K562 (cell line): ENCODE measurements at regions not wholly inside any gene's neighbourhood (a gene's known extent, or its start where the extent isn't known, plus 50 kb on each side); places are given as distances from the start of the nearest gene placed in this dataset.

Experiments used
- ATAC-seq: fragments of 200-7000 bp; cut with Tn5 transposase; 3 replicates; pipeline ENCODE4 v1.9.1; 2020; ENCODE audit warnings: moderate library complexity
- BruUV-seq: library from RNA; stranded (reverse); fragments of 400-500 nt; replicated peaks from 2 replicates; lab custom pipeline; 2021; lab: Mats Ljungman, UMichigan
- CTCF ChIA-PET: fragments of 300-600 bp; formaldehyde crosslinking; extraction: SDS; loops from one replicate; lab custom pipeline; 2021; ENCODE audit warnings: low intra/inter-chr PET ratio; lab: Yijun Ruan, JAX
- POLR2A ChIA-PET: fragments of 300-600, 350-650 bp; sonication (Branson Sonifier 250); formaldehyde crosslinking; extraction: SDS; loops from one replicate; lab custom pipeline; 2021; ENCODE audit warnings: antibody characterized with exemption, inconsistent platforms; lab: Yijun Ruan, JAX
- DNase-seq, 4 experiments: peaks; one replicate each; pipeline versions ENCODE4 v3.0.0 to v3.0.0-alpha.2; 2011 to 2018; ENCODE audit warnings: low spot score in 3 of 4, mixed read lengths in 3 of 4; ENCODE audit errors: extremely low read depth in 1 of 4
- FAIRE-seq: peaks from 2 replicates; lab custom pipeline; 2011; peaks lifted over from hg19 to GRCh38; lab: Jason Lieb, UNC
- H2AFZ ChIP-seq: 2 replicates; pipeline ENCODE4 v1.6.0; 2011; ENCODE audit warnings: low read depth, low read length, control low read depth, inconsistent platforms
- H3K27ac ChIP-seq: fragments of 200-600 bp; 3 replicates; pipeline ENCODE4 v1.8.0; 2011; ENCODE audit warnings: low read depth, mild to moderate bottlenecking, control low read depth, inconsistent platforms, low read length, moderate library complexity, mixed read lengths; ENCODE audit errors: extremely low read depth
- H3K27me3 ChIP-seq, 2 experiments: fragments of 300-600 bp in 1 of 2; 2 replicates in 1 of 2; 3 replicates in 1 of 2; pipeline versions ENCODE4 v1.6.0 to v1.8.0; 2011; ENCODE audit warnings: inconsistent platforms in 2 of 2, low read length in 2 of 2, mild to moderate bottlenecking in 1 of 2, mixed read lengths in 1 of 2, moderate library complexity in 1 of 2; ENCODE audit not compliant: control insufficient read depth in 2 of 2, insufficient read depth in 2 of 2
- H3K36me3 ChIP-seq: fragments of 300-600 bp; 3 replicates; pipeline ENCODE4 v1.8.0; 2011; ENCODE audit warnings: mild to moderate bottlenecking, low read length, inconsistent platforms; ENCODE audit not compliant: control insufficient read depth, insufficient read depth
- H3K4me1 ChIP-seq, 2 experiments: fragments of 200-600 bp in 1 of 2; replicated peaks in 1 of 2; 2 replicates in 1 of 2; 3 replicates in 1 of 2; pipeline versions ENCODE4 v1.5.1 to v1.8.0; 2011; ENCODE audit warnings: inconsistent platforms in 2 of 2, low read length in 2 of 2, mild to moderate bottlenecking in 1 of 2, mixed read lengths in 1 of 2, moderate library complexity in 1 of 2; ENCODE audit not compliant: control insufficient read depth in 2 of 2, insufficient read depth in 2 of 2
- H3K4me2 ChIP-seq: 2 replicates; pipeline ENCODE4 v1.6.1; 2011; ENCODE audit warnings: low read length, control low read depth, inconsistent platforms, mixed read lengths; ENCODE audit not compliant: insufficient read depth
- H3K4me3 ChIP-seq: fragments of 200-600 bp; sonication (generic), shearing (Covaris generic); 2 replicates; pipeline ENCODE4 v1.5.1; 2016; ENCODE audit warnings: control low read depth, inconsistent platforms
- H3K79me2 ChIP-seq: fragments of 200-600 bp; 3 replicates; pipeline ENCODE4 v1.8.0; 2011; ENCODE audit warnings: low read length, inconsistent platforms; ENCODE audit not compliant: control insufficient read depth, insufficient read depth
- H3K9ac ChIP-seq, 2 experiments: 2 replicates each; pipeline versions ENCODE4 v1.6.0 to v1.6.1; 2011; ENCODE audit warnings: low read depth in 2 of 2, low read length in 2 of 2, control low read depth in 1 of 2, inconsistent platforms in 1 of 2, mild to moderate bottlenecking in 1 of 2, mixed read lengths in 1 of 2; ENCODE audit not compliant: insufficient read depth in 1 of 2
- H3K9me1 ChIP-seq: one replicate; pipeline ENCODE4 v1.6.0; 2011; ENCODE audit warnings: inconsistent platforms, mild to moderate bottlenecking, low read length, moderate library complexity; ENCODE audit not compliant: control insufficient read depth, insufficient read depth
- H3K9me3 ChIP-seq: replicated peaks from 2 replicates; pipeline ENCODE4 v1.5.1; 2011; ENCODE audit warnings: low read depth, low read length, inconsistent platforms; ENCODE audit not compliant: control insufficient read depth, insufficient read depth
- H4K20me1 ChIP-seq: replicated peaks from 2 replicates; pipeline ENCODE4 v1.6.1; 2011; ENCODE audit warnings: low read length, inconsistent platforms, mixed read lengths; ENCODE audit not compliant: control insufficient read depth, insufficient read depth
- FIP1L1 ChIP-seq: fragments of 200-400 bp; formaldehyde crosslinking; IDR thresholded peaks from 2 replicates; pipeline ENCODE4 v1.6.1; 2018; ENCODE audit warnings: mild to moderate bottlenecking, low read depth, low read length; ENCODE audit not compliant: poor library complexity, severe bottlenecking
- HES1 ChIP-seq: fragments of 450-650 bp; IDR thresholded peaks from 2 replicates; pipeline ENCODE4 v1.6.1; 2016; ENCODE audit warnings: low read depth, mild to moderate bottlenecking, moderate library complexity
- MAFG ChIP-seq: fragments of 450-650 bp; conservative IDR thresholded peaks from 2 replicates; pipeline ENCODE4 v1.6.1; 2016; ENCODE audit warnings: missing genetic modification characterization, missing compliant biosample characterization
- POLR2B ChIP-seq: fragments of 450-650 bp; IDR thresholded peaks from 2 replicates; pipeline ENCODE4 v1.6.1; 2018; ENCODE audit warnings: low read depth; ENCODE audit not compliant: partially characterized antibody
- SMC3 ChIP-seq: conservative IDR thresholded peaks from 2 replicates; pipeline ENCODE4 v1.6.1; 2011; ENCODE audit warnings: low read depth, low read length, improper control_type of control experiment; ENCODE audit not compliant: insufficient read depth
- ZBED1 ChIP-seq: IDR thresholded peaks from 2 replicates; pipeline ENCODE4 v1.6.1; 2014
- ZNF318 ChIP-seq, 2 experiments: fragments of 450-650 bp; IDR thresholded peaks; 2 replicates each; pipeline ENCODE4 v1.6.1; 2016; ENCODE audit warnings: mild to moderate bottlenecking in 2 of 2, borderline replicate concordance in 1 of 2, low read depth in 1 of 2, moderate library complexity in 1 of 2
- WGBS: fragments of 100-300 bp; shearing (Covaris generic); methylation state at CpG from one replicate; pipeline ENCODE4 v1.1.6; 2016; ENCODE audit warnings: low coverage, mixed read lengths; ENCODE audit not compliant: insufficient coverage; ENCODE audit errors: missing lambda C conversion rate; 5-methylcytosine and 5-hydroxymethylcytosine counted together
- in situ Hi-C: fragments of 300-500 bp; cut with MboI; formaldehyde crosslinking; loops from 4 replicates; pipeline ENCODE4 v1.15.0; 2018; ENCODE audit warnings: inconsistent platforms, mixed read lengths
- intact Hi-C: fragments of 100-400 bp; cut with micrococcal nuclease; formaldehyde crosslinking; loops from 2 replicates; pipeline ENCODE4 v1.14.2; 2022

- Histone ChIP-seq H3K27me3 (no peaks in the 10 kb centered on the region), H3K4me1 (no peaks in the 10 kb centered on the region), H3K4me2 (no peak overlapping the region), H3K9me3 (0 out of 2 replicates have a peak, but pooled peaks cover 2% of the 10 kb centered on the region), H3K79me2 (no peaks in the 10 kb centered on the region), H3K36me3 (no peaks in the 10 kb centered on the region), H3K9me1 (no peaks in the 10 kb centered on the region), H2AFZ (no peak overlapping the region), H3K27ac (no peak overlapping the region), H3K4me3 (no peak overlapping the region), H3K9ac (no peak overlapping the region), H4K20me1 (no peaks in the 10 kb centered on the region)
- TF ChIP-seq HES1 = no peak
- no peak for TF ChIP-seq ZBED1
- no peak for TF ChIP-seq MAFG (tag)
- TF ChIP-seq SMC3 = no peak
- no peak for TF ChIP-seq POLR2B
- no peak for TF ChIP-seq FIP1L1
- TF ChIP-seq ZNF318 (IDR thresholded peaks at IDR 0.05; ENCODE audit: borderline replicate concordance in 1 of 2, low read depth in 1 of 2) = no peak
- 0% methylated on average over 1 of the region's 1 CpG for WGBS
- ChIA-PET CTCF (no interaction called here), POLR2A (interaction anchor here (1.0 kb wide), 1 partner anchor 917 kb away, joined by 3 read pairs; no protein-coding TSS in a partner anchor)
- ATAC-seq (no peak), DNase-seq (no peak), FAIRE-seq (no peak)
- in situ Hi-C loops = no loop called here
- intact Hi-C loops = no loop called here
- BruUV-seq = no TSS peak
Observed at GRCh38 chr18:28855524-28855923, 678.6 kb upstream of the CDH2 start.
